ENCODE measurements at regions not wholly inside any gene's neighbourhood (a gene's known extent, or its start where the extent isn't known, plus 50 kb on each side); places are given as distances from the start of the nearest gene placed in this dataset.

- TF ChIP-seq, protein P1, sequence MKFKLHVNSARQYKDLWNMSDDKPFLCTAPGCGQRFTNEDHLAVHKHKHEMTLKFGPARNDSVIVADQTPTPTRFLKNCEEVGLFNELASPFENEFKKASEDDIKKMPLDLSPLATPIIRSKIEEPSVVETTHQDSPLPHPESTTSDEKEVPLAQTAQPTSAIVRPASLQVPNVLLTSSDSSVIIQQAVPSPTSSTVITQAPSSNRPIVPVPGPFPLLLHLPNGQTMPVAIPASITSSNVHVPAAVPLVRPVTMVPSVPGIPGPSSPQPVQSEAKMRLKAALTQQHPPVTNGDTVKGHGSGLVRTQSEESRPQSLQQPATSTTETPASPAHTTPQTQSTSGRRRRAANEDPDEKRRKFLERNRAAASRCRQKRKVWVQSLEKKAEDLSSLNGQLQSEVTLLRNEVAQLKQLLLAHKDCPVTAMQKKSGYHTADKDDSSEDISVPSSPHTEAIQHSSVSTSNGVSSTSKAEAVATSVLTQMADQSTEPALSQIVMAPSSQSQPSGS (IDR thresholded peaks at IDR 0.05; ENCODE audit: low read length), result no peak
- TF ChIP-seq, protein P2, sequence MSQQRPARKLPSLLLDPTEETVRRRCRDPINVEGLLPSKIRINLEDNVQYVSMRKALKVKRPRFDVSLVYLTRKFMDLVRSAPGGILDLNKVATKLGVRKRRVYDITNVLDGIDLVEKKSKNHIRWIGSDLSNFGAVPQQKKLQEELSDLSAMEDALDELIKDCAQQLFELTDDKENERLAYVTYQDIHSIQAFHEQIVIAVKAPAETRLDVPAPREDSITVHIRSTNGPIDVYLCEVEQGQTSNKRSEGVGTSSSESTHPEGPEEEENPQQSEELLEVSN (IDR thresholded peaks at IDR 0.05), result no peak
- no peak for TF ChIP-seq CBX5 (IDR thresholded peaks at IDR 0.05; ENCODE audit: low read depth, low read length)
- TF ChIP-seq HDAC6 (IDR thresholded peaks at IDR 0.05; ENCODE audit: low read depth, low read length), result no peak
- no peak for TF ChIP-seq FOSL1 (IDR thresholded peaks at IDR 0.05; ENCODE audit: insufficient read depth, low read depth, low read length)
- TF ChIP-seq BCL11A (IDR thresholded peaks at IDR 0.05; ENCODE audit: low read depth in 2 of 2, low read length in 2 of 2), result no peak
- no peak for TF ChIP-seq POLR2A (IDR thresholded peaks at IDR 0.05; ENCODE audit: control extremely low read depth in 1 of 2, low read depth in 2 of 2, low read length in 2 of 2)
- no peak for TF ChIP-seq TAF1 (IDR thresholded peaks at IDR 0.05; ENCODE audit: low read depth, low read length)
Observed at GRCh38 chr16:65457084-65457483, 335.2 kb upstream of the CDH11 start (continued).

Data from H1 (cell line).